Dedifferentiated amniotic fluid mesenchymal stem cell (primary cell): ENCODE measurements at regions not wholly inside any gene's neighbourhood (a gene's known extent, or its start where the extent isn't known, plus 50 kb on each side); places are given as distances from the start of the nearest gene placed in this dataset.
"Not testable (repeated sequence)": the region's sequence is repeated elsewhere in the genome, so short reads cannot be mapped to it uniquely, and the experiment has no call there.

Source experiments
- DNase-seq: peaks from one replicate; pipeline ENCODE4 v3.0.0-alpha.2; 2016; ENCODE audit errors: extremely low spot score

- no peak for DNase-seq
Measured at GRCh38 chr10:125605167-125605566, 77.8 kb downstream of the TEX36 start.

DNA sequence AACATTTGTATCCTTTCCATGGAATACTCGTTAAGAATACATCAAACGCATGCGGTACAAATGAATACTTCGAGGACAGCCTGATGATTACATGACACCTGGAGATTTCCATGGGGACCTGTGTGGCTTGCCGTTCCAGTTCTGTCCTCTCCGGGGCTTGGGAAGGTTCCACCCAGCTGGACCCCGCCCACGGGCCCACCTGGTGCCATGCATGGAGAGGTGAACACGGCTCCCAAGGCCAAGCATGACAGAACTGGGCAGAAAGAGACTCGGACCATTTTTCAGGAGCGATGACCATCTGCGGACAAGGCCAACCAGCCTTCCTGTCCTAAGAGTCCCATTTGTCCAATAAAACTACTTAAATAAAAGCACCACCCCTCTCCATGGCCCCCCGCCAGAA, 80.1 kb downstream of the TEX36 start:
- DNase-seq, result no peak

GRCh38 chr10:125599194-125599593, 83.8 kb downstream of the TEX36 start:
- no peak for DNase-seq

GRCh38 chr10:125595911-125596310, 87.1 kb downstream of the TEX36 start:
- DNase-seq, result no peak

DNA sequence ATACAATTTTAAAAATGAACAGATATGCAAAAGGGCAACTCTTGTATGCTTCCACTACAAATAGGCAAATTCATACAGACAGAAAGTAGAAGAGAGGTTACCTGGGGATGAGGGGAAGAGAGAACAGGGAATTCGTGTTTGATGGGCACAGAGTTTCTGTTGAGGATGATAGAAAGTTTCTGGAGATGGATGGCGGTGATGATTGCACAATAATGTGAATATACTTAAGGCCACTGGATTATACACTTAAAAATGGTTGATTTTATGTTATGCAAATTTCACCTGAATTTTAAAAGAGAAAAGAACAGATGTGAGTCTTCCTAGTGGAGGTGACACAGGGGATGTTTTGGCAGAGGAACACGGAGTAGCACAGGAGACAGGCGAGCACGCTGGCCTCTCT, 89.3 kb downstream of the TEX36 start:
- DNase-seq, result no peak

GRCh38 chr10:125592897-125593296, 90.1 kb downstream of the TEX36 start:
- DNase-seq, result no peak

DNA sequence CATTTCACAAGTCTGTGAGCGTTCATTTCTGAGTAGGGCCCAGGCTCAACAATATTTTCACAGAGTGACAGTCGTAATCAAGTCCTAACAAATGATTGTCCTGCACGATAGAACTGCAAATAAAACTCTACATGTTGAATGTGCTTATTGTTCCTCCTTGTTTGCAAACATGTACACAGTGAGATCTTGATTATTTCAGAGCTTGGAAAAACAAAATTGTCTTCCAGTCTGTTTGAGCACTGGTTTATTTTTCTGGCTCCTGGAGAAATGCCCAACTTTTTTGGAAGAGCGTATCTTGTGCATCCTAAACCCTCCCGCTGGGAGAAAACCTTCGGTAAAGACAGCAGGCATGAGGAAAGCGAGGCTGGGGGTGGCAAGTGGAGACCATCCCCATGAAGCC, 91.1 kb downstream of the TEX36 start:
- DNase-seq, result no peak

- not testable (repeated sequence) for DNase-seq
Measured at GRCh38 chr10:125588738-125589137, 94.2 kb downstream of the TEX36 start.

DNA sequence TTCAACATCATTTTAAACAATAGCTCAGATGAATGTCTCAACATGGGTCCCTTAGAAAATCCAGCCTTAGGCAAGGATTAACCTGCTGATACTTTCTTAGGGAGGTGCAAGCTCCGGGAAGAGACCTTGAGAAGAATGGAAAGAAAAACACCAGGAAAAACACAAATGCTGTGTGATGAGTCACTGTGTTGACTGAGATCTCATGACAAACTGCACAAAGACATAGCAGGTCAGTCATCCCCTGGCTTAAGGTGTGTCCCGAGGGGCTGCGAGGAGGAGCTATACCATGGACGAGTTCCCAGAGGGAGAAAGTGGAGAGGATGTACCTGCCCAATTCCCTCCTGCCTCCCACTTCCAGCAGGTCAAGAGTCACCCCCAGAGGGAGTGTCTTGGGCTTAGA, 98.0 kb downstream of the TEX36 start:
- no peak for DNase-seq

DNA sequence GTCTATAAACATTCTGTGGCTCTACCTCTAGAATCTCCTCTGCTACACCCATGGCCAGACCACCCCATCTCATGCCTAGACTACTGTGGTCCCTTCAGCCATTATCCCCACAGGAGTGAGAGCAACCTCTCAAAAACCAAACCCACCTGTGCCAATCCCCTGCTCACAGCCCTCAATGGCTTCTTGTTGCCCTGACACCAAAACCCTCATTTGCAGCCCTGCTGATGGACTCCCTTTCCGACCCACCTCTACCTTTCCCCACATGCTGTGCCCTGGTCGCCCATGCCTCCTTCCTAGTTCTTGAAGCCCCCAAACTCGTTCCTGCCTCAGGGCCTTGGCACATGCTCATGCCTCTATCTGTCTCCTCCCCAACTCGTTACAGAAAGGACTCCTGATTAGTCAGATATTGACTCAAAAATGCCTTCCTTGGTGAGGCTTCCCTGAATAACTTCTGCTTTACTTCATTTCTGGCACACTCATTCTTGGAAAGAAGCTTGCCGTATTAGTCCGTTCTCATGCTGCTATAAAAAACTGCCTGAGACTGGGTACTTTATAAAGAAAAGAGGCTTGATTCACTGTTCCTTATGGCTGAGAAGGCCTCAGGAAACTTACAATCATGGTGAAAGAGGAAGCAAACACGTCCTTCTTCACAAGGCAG, 104.2 kb downstream of the TEX36 start:
- DNase-seq, result no peak

DNA sequence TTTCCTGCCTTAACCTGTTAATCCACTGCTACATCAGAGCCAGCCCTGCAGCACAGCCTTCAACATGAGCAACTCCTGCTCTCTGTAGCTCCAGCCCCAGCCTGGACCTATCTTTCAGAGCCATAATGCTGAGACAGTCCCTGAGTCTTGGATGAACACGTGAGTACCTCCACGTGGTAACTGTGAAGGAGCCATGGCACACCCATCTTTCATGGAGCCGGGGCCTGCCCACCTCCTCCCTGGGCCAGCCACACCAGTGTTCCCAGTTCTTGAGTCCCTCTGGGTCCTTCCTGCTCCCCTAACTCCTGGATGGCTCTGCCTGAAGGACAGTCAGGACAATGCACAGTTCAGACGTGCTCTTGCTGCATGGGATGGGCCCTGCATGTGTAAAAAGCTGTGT, 107.1 kb downstream of the TEX36 start:
- DNase-seq, result no peak

DNA sequence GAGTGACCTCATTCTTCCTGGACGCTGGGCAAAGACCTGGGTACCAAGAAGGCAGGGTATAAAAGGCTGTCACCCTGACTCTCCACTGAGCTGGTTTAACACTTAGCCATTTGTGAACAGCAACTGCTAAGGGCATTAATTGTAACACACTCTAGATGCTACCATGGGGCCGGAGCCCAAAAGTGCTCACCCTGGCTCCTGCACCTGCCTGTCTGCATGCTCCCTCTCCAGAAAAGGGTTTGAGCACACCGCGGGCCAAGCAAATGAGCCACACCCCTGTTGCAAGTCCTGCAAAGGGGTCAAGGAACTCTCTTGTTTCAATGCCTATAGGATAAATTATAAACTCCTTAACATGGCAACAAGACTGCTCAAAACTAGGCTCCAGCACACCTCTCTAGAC, 114.8 kb downstream of the TEX36 start:
- DNase-seq, result no peak

DNA sequence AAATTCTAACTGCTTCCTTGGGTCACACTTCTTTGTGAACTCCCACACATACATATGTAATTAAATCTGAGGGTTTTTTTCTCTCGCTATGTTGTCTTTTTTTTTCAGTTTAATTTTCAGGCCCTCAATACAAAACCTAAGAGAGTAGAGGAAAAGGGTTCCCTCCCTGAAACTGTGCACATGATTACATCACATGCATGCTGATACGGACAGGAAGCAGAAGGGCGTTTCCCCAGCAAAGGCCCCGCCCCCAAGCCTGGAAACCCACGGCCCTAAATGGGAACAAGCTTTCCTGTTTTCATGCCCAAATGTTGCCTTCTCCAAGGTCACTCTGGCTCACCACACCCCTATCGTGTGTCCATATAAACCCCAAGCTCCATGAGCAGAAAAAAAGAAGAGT, 115.4 kb downstream of the TEX36 start:
- no peak for DNase-seq

- DNase-seq, result no peak
Measured at GRCh38 chr10:125565046-125565445, 117.9 kb downstream of the TEX36 start.

DNA sequence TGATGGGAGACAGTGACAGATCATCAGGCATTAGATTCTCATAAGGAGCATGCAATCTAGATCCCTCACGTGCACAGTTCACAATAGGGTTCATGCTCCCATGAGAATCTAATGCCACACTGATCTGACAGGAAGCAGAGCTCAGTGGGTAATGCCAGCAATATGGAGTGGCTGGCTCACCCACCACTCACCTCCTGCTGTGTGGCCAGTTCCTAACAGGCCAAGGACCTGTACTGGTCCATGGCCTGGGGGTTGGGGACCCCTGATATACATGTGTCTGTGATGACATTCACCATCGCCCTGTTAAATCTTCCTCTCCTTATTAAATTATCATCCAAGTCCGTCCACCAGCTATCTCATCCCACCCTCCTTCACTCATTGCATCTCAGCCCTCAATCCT, 118.4 kb downstream of the TEX36 start:
- DNase-seq, result no peak

DNA sequence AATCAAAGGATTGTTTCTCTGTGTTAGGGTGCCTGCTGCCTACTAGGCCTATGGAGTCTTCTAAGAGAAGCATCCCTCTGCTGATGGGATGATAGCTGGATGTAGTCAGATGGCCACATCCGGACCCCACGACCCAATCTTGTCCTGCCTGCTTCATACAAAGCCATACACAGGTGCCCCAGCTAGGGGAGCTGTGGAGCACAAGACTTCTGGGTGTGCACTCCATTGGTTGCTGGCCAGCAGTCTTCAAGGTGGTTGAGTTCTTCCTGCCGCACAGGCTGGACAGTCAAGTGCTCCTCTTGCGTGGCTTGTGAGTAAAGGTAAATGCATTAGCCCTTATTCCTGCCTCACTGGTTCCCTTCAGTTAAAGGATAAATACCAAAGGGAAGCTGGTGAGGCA, 120.2 kb downstream of the TEX36 start:
- no peak for DNase-seq

- DNase-seq, result no peak
Measured at GRCh38 chr10:125560947-125561346, 122.0 kb downstream of the TEX36 start.

DNA sequence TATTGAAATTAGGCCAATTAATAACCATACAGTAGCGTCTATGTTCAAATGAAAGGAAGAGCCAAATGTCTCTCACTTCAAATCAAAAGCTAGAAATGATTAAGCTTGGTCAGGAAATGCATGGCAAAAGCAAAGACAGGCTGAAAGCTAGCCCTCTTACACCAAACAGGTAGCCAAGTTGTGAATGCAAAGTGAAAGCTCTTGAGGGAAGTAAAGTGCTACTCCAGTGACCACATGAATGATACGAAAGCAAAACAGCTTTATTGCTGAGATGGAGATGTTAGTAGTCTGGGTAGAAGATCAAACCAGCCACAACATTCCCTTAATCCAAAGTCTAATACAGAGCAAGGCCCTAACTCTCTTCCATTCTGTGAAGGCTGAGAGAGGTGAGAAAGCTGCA, 123.8 kb downstream of the TEX36 start:
- DNase-seq, result no peak

GRCh38 chr10:125557801-125558505, 125.0 kb downstream of the TEX36 start:
- no peak for DNase-seq

DNA sequence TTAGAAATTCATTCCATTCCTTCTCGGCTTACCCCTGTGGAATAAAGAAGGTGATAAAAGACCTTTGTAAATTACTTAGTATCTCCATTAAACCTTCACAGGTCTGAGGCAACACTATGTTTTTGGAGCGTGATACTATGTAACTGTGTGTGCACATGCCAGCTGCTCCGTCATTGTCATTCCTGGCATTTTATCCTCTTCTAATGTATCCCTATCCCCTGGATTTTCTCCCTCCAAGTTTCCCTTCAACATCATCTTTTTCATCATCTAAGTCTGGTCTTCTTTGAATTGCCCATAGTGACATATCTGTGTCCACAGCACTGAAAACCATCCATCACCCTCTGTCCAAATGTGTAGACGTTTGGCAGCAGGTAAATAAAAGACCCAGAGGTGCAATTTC, 125.7 kb downstream of the TEX36 start:
- no peak for DNase-seq

DNA sequence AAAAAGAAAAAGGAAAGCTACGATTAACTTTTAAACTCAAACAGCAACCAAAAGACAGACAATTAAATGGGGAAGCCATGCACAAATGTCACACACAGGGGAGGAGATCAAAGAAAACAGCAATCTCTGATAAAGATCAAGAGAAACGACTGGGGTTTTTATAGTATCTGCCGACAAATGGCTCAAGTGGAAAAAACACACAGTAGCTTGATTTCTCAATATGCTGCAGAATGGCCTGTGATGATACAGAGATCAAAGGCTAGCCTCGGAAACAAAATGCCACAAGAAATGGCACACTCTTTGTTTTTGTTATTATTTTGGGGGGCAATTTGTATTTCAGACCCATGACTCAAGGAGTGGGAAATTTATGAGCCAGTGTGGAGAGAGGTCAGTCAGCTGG, 126.1 kb downstream of the TEX36 start:
- no peak for DNase-seq

GRCh38 chr10:125555743-125556142, 127.2 kb downstream of the TEX36 start:
- no peak for DNase-seq

GRCh38 chr10:125555267-125555666, 127.7 kb downstream of the TEX36 start:
- DNase-seq, result no peak

GRCh38 chr10:125554753-125555152, 128.2 kb downstream of the TEX36 start:
- no peak for DNase-seq
